ENCODE measurements at regions not wholly inside any gene's neighbourhood (a gene's known extent, or its start where the extent isn't known, plus 50 kb on each side); places are given as distances from the start of the nearest gene placed in this dataset.

DNA sequence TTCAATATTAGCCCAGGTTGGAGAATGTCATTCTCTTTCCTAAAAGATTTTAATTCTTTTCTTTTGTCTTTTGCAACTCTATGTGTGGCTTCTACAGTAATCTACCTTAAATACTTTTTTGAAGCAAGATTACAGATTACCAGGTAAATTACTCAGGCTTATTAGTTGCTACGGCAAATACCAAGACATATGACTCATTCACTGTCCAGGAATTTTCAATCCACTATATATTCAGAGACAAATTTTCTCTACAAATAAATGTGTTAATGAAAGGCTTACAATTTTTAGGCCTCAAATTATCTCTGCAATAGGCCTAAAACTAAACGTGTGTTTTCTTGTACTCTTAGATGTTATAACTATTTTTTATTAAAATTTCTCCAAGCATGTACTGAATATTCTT is 631.3 kb downstream of the DIAPH3 start:
- no peak for DNase-seq (ENCODE audit: low spot score)
- H3K4me3 ChIP-seq: no peak overlapping the region
- no peak overlapping the region for H3K27ac ChIP-seq
- TF ChIP-seq, protein P1, sequence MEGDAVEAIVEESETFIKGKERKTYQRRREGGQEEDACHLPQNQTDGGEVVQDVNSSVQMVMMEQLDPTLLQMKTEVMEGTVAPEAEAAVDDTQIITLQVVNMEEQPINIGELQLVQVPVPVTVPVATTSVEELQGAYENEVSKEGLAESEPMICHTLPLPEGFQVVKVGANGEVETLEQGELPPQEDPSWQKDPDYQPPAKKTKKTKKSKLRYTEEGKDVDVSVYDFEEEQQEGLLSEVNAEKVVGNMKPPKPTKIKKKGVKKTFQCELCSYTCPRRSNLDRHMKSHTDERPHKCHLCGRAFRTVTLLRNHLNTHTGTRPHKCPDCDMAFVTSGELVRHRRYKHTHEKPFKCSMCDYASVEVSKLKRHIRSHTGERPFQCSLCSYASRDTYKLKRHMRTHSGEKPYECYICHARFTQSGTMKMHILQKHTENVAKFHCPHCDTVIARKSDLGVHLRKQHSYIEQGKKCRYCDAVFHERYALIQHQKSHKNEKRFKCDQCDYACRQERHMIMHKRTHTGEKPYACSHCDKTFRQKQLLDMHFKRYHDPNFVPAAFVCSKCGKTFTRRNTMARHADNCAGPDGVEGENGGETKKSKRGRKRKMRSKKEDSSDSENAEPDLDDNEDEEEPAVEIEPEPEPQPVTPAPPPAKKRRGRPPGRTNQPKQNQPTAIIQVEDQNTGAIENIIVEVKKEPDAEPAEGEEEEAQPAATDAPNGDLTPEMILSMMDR (IDR thresholded peaks at IDR 0.05): no peak

DNA sequence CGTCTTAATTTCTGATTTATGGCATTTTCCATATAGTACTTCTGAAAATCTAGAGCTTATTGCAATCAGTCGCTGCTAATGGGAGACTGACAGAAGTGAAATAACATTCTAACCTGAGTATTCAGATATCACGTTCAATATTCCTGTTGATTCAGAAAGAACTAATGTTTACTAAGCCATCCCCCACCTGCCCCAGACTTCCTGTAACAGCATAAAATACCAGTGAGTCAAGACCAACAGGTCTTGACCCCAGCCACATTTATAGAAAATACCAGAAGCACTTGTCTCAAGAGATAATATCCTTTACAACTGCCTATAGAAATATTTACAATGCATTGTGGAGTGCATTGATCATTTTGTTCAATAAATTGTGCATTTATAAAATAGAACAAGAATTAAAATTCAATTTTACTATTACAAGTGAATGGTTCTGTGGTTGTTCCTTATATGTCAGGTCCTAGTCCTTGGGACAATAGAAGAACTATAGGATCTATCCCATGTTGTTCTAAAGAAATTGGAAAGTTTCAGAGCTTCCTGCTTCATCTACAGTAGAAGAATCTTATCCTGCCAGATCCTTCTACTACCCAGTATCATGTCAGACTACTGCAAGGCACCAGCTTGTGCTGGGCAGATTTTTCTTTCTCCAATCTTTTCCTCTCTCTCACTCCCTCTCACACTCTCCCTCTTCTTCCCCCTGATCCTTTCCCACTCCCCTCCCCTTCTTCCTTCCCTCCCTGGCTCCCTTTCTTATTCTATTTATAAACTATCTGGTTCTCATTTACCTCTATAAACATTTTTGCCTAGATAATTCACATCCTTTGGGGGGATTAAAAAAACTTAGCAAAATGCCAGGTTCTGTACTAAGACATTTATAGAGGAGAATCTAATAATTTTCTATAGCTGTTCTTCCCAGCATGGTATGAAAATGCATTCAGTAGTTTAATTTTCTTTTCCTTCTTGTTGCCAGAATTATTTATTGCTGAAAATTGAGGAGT is 629.9 kb downstream of the DIAPH3 start:
- TF ChIP-seq, protein P1 (IDR thresholded peaks at IDR 0.05): no peak
- Histone ChIP-seq H3K4me3 (no peak overlapping the region), H3K27ac (no peak overlapping the region)
- DNase-seq (ENCODE audit: low spot score): no peak

DNA sequence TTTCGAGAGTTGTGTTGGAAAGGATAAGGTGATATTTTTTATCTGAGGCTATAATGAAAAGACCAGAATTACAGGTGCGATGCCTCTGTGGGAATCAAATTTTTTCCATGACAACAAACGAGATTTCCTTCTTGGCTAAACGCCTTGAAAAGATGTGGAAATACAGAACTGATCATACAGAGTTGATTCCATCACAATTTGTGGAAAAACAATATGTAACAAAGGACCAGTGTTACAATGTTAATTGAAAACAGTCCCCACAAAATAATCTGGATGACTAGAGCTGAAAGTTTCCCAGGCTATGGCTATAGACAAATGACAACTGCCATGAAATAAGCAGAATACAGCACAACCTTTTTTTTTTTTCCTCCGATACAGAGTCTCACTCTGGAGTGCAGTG is 628.9 kb downstream of the DIAPH3 start:
- Histone ChIP-seq H3K4me3 (no peak overlapping the region), H3K27ac (no peak overlapping the region)
- DNase-seq (ENCODE audit: low spot score): no peak
- TF ChIP-seq, protein P1 (IDR thresholded peaks at IDR 0.05): no peak

DNA sequence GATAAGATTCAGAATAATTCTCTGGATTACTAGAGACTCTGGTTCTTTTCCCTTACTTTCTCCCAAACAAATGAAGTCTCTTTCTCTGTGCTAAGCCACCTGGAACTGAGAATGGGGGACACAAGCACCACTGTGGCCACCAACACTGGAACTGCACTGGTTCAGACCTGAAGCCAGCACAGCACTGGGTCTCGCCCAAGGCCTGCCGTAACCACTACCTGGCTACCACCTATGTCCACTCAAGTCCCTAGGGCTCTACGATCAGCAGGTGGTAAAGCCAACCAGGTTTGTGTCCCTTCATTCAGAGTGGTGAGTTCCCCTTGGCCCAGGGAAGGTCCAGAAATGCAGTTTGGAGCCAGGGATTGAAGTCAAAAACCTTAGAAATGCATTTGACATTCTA is 626.2 kb downstream of the DIAPH3 start:
- Histone ChIP-seq H3K27ac (no peak overlapping the region), H3K4me3 (no peak overlapping the region)
- no peak for DNase-seq (ENCODE audit: low spot score)
- TF ChIP-seq, protein P1 (IDR thresholded peaks at IDR 0.05): no peak

DNA sequence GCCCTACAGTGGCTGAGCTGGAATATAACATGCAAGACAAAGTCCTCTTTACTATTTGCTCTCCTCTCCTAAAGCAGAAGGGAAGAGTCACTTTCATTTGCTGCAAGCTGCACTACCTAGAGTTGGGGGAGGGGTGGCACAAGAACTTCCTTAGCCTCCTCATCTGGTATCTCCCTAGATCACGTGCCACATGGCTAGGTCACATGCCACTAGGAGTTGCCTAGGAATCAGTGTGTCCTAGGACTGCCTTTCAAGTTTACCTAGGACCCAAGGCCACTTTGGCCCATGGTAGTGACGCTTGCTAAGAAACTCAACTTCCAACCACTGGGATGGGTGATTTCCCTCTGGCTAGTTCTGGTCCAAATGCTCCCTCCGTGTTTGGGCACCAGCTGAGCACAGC is 625.2 kb downstream of the DIAPH3 start:
- Histone ChIP-seq H3K27ac (no peak overlapping the region), H3K4me3 (no peak overlapping the region)
- TF ChIP-seq, protein P1 (IDR thresholded peaks at IDR 0.05): no peak
- no peak for DNase-seq (ENCODE audit: low spot score)

DNA sequence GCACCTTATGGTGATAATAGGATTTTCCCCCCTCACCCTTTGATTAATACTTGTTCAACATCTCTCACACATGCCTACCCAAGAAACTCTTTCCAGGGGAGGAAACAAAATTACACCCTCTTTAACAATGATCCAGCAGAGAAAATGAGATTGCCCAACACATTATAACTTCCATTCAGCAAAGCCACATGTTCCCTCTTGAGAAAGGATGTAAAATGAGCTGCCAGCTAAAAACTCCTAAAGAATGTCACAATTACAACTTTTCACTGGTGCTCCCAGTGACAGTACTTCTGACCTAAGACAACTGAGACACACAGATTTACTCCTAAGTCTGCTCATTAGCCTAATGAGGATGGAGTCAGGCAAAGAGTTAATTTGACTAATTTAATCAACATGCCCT is 621.4 kb downstream of the DIAPH3 start:
- Histone ChIP-seq H3K27ac (no peak overlapping the region), H3K4me3 (no peak overlapping the region)
- no peak for DNase-seq (ENCODE audit: low spot score)
- TF ChIP-seq, protein P1 (IDR thresholded peaks at IDR 0.05): no peak

DNA sequence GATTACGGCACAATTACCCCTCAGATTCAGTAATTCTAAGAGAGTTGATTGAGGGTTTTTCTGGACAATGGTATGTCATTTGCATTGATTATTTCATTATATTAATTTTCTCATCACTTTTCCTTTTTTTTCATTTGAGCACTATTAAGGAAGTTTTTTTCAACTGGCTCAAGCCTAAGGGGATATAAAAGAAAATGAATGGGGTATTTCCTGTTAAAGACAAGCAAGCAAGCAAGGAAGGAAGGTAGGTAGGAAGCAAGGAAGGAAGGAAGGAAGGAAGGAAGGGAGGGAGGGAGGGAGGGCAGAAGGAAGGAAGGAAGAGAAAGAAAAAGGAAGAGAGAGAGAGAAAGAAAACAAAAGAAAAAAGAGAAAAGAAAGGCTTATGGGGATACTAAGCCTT is 620.3 kb downstream of the DIAPH3 start:
- Histone ChIP-seq H3K4me3 (no peak overlapping the region), H3K27ac (no peak overlapping the region)
- TF ChIP-seq, protein P1 (IDR thresholded peaks at IDR 0.05): no peak
- no peak for DNase-seq (ENCODE audit: low spot score)
